ENCODE measurements at regions not wholly inside any gene's neighbourhood (a gene's known extent, or its start where the extent isn't known, plus 50 kb on each side); places are given as distances from the start of the nearest gene placed in this dataset.
"Not testable (repeated sequence)": the region's sequence is repeated elsewhere in the genome, so short reads cannot be mapped to it uniquely, and the experiment has no call there.

GRCh38 chr3:197410170-197410569 lies 111.8 kb upstream of the DLG1 start:
- TF ChIP-seq EZH2phosphoT487 (IDR thresholded peaks at IDR 0.05; ENCODE audit: low read depth); CTCF (IDR thresholded peaks at IDR 0.05; ENCODE audit: low read depth, low read length): not testable (repeated sequence)
